LNCaP clone FGC (cell line): ENCODE measurements at regions not wholly inside any gene's neighbourhood (a gene's known extent, or its start where the extent isn't known, plus 50 kb on each side); places are given as distances from the start of the nearest gene placed in this dataset.

ENCODE experiments used
- DNase-seq: peaks from one replicate; pipeline ENCODE4 v3.0.0-alpha.2; 2011; ENCODE audit warnings: low read depth
- H3K4me3 ChIP-seq: 2 replicates; pipeline ENCODE4 v1.5.1; 2011; ENCODE audit warnings: mild to moderate bottlenecking, low read depth, low read length, control low read depth
- CTCF ChIP-seq: IDR thresholded peaks from 2 replicates; pipeline ENCODE4 v1.5.1; 2012; ENCODE audit warnings: mild to moderate bottlenecking; ENCODE audit not compliant: control insufficient read depth, insufficient read depth; ENCODE audit errors: extremely low read depth

- no peak for DNase-seq
- TF ChIP-seq CTCF: no peak
- H3K4me3 ChIP-seq: no peak overlapping the region
These were observed 849.8 kb upstream of the RBFOX1 start for GRCh38 chr16:6482696-6483468.

- no peak overlapping the region for H3K4me3 ChIP-seq
- no peak for TF ChIP-seq CTCF
- DNase-seq: peak; percentile 66
These were observed 850.8 kb upstream of the RBFOX1 start for GRCh38 chr16:6481894-6482293.

GRCh38 chr16:6453742-6454141 lies 878.9 kb upstream of the RBFOX1 start:
- no peak overlapping the region for H3K4me3 ChIP-seq
- TF ChIP-seq CTCF: no peak
- DNase-seq: no peak

GRCh38 chr16:6447021-6447790 lies 885.4 kb upstream of the RBFOX1 start:
- TF ChIP-seq CTCF: no peak
- no peak for DNase-seq
- H3K4me3 ChIP-seq: no peak overlapping the region

GRCh38 chr16:6446370-6446769 lies 886.3 kb upstream of the RBFOX1 start:
- no peak overlapping the region for H3K4me3 ChIP-seq
- peak; percentile 22 for DNase-seq
- TF ChIP-seq CTCF: peak; percentile 22; the same call in 1 of the 2 replicates

- TF ChIP-seq CTCF: no peak
- DNase-seq: no peak
- H3K4me3 ChIP-seq: no peak overlapping the region
These were observed 893.5 kb upstream of the RBFOX1 start for GRCh38 chr16:6439129-6439528.
